Activated CD8-positive, alpha-beta T cell treated with anti-CD3 and anti-CD28 coated beads for 36 hours (primary cell): ENCODE measurements at regions not wholly inside any gene's neighbourhood (a gene's known extent, or its start where the extent isn't known, plus 50 kb on each side); places are given as distances from the start of the nearest gene placed in this dataset.
"Not testable (repeated sequence)": the region's sequence is repeated elsewhere in the genome, so short reads cannot be mapped to it uniquely, and the experiment has no call there.

Source experiments
- ATAC-seq: fragments of 200-7000 bp; cut with Tn5 transposase; one replicate; pipeline ENCODE4 v1.10.0; 2021; ENCODE audit warnings: mild to moderate bottlenecking, moderate library complexity
- CTCF ChIA-PET: fragments of 350-600 bp; sonication (Branson Sonifier 250); formaldehyde crosslinking; loops from one replicate; lab custom pipeline; 2021; ENCODE audit warnings: antibody characterized with exemption; lab: Charles Lee
- POLR2A ChIA-PET: fragments of 350-600 bp; sonication (Branson Sonifier 250); formaldehyde crosslinking; loops from one replicate; lab custom pipeline; 2021; ENCODE audit warnings: antibody characterized with exemption; lab: Charles Lee
- DNase-seq: peaks from one replicate; pipeline ENCODE4 v3.0.0-alpha.2; 2020
- H3K27ac Mint-ChIP-seq: one replicate; pipeline ENCODE4 v1.8.0; 2021; ENCODE audit warnings: mild to moderate bottlenecking, mixed read lengths
- H3K27me3 Mint-ChIP-seq: one replicate; pipeline ENCODE4 v1.8.0; 2021; ENCODE audit warnings: mixed read lengths
- H3K36me3 Mint-ChIP-seq: one replicate; pipeline ENCODE4 v1.8.0; 2021; ENCODE audit warnings: low read depth, mixed read lengths
- H3K4me1 Mint-ChIP-seq: one replicate; pipeline ENCODE4 v1.8.0; 2021; ENCODE audit warnings: low read depth, mixed read lengths
- H3K4me3 Mint-ChIP-seq: one replicate; pipeline ENCODE4 v1.8.0; 2021; ENCODE audit warnings: mild to moderate bottlenecking, moderate library complexity, mixed read lengths
- H3K9me3 Mint-ChIP-seq: one replicate; pipeline ENCODE4 v1.8.0; 2021; ENCODE audit warnings: mixed read lengths
- intact Hi-C: fragments of 100-400 bp; cut with micrococcal nuclease; formaldehyde crosslinking; loops from one replicate; pipeline ENCODE4 v1.10.0; 2022
- TF ChIP-seq, protein P1 (sequence below): fragments of 200-600 bp; IDR thresholded peaks from one replicate; pipeline ENCODE4 v1.8.0; 2022; ENCODE audit warnings: antibody characterized with exemption, mild to moderate bottlenecking

DNA sequence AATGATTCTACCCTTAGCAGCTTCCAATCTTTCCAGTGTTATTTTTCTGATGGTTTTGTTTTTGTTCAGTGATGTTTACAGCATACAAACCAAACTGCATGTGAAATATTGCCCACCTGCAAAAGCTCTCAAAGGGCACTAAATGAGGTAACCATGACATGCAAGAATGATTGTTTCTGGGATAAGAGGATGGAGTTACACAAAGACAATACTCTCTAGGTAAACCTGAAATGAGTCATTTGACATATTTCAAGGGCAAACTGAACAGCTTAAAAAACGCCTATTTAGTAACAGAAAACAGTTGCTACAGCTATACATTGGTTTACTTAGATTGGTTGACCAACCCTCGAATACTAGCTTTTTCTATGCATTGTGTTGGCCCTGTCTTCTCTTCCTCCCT, 481.7 kb downstream of the ZPLD1 start:
- no peak overlapping the region for H3K27ac Mint-ChIP-seq
- intact Hi-C loops: no loop called here
- peaks cover 5% of the 10 kb centered on the region for H3K9me3 Mint-ChIP-seq
- no peak overlapping the region for H3K4me3 Mint-ChIP-seq
- ChIA-PET CTCF (no interaction called here), POLR2A (no interaction called here)
- no peak for DNase-seq
- TF ChIP-seq, protein P1, sequence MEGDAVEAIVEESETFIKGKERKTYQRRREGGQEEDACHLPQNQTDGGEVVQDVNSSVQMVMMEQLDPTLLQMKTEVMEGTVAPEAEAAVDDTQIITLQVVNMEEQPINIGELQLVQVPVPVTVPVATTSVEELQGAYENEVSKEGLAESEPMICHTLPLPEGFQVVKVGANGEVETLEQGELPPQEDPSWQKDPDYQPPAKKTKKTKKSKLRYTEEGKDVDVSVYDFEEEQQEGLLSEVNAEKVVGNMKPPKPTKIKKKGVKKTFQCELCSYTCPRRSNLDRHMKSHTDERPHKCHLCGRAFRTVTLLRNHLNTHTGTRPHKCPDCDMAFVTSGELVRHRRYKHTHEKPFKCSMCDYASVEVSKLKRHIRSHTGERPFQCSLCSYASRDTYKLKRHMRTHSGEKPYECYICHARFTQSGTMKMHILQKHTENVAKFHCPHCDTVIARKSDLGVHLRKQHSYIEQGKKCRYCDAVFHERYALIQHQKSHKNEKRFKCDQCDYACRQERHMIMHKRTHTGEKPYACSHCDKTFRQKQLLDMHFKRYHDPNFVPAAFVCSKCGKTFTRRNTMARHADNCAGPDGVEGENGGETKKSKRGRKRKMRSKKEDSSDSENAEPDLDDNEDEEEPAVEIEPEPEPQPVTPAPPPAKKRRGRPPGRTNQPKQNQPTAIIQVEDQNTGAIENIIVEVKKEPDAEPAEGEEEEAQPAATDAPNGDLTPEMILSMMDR: no peak
- H3K4me1 Mint-ChIP-seq: no peaks in the 10 kb centered on the region
- H3K36me3 Mint-ChIP-seq: no peaks in the 10 kb centered on the region
- H3K27me3 Mint-ChIP-seq: no peaks in the 10 kb centered on the region
- ATAC-seq: no peak

DNA sequence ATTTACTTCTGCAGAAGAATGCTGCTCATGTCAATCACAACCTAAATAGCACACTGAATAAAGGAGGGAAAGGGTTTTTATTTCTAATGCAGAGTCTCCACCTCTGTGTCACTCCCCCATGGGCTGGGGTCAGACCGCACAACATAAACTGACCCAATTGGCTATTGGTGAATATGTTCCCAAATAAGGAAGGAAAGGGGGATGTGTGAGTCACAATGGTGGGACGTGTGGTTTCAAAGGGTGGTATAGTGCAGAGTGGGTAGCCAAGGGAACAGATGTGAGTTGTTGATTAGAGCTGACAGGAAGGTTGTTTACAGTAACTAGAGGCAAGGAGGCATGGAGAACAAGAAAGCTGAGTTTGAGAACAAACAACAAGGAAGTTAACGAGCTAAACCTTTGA, 491.8 kb downstream of the ZPLD1 start:
- POLR2A ChIA-PET: no interaction called here
- CTCF ChIA-PET: no interaction called here
- peaks cover 8% of the 10 kb centered on the region for H3K9me3 Mint-ChIP-seq
- intact Hi-C loops: no loop called here
- no peak overlapping the region for H3K4me3 Mint-ChIP-seq
- H3K4me1 Mint-ChIP-seq: no peaks in the 10 kb centered on the region
- H3K27ac Mint-ChIP-seq: no peak overlapping the region
- TF ChIP-seq, protein P1: no peak
- no peak for DNase-seq
- no peak for ATAC-seq
- H3K36me3 Mint-ChIP-seq: no peaks in the 10 kb centered on the region
- H3K27me3 Mint-ChIP-seq: no peaks in the 10 kb centered on the region

DNA sequence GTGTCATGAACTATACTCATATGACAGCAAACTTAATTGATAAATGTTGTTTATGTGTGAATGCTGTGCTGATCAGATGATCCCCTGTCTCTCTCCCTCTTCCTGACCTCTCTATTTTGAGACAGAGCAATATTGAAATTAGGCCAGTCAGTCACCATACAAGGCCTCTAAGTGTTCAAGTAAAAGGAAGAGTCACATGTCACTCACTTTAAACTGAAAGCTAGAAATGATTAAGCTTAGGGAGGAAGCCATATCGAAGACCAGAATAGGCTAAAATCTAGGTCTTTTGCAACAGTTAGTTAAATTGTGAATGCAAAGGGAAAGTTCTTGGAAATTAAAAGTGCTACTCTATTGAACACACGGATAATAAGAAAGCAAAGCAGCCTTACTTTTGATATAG, 498.6 kb downstream of the ZPLD1 start:
- ATAC-seq: no peak
- CTCF ChIA-PET: no interaction called here
- intact Hi-C loops: no loop called here
- no peaks in the 10 kb centered on the region for H3K36me3 Mint-ChIP-seq
- no peaks in the 10 kb centered on the region for H3K27me3 Mint-ChIP-seq
- peaks cover 3% of the 10 kb centered on the region for H3K9me3 Mint-ChIP-seq
- POLR2A ChIA-PET: no interaction called here
- DNase-seq: no peak
- H3K4me3 Mint-ChIP-seq: no peak overlapping the region
- H3K4me1 Mint-ChIP-seq: no peaks in the 10 kb centered on the region
- H3K27ac Mint-ChIP-seq: no peak overlapping the region
- TF ChIP-seq, protein P1: no peak

DNA sequence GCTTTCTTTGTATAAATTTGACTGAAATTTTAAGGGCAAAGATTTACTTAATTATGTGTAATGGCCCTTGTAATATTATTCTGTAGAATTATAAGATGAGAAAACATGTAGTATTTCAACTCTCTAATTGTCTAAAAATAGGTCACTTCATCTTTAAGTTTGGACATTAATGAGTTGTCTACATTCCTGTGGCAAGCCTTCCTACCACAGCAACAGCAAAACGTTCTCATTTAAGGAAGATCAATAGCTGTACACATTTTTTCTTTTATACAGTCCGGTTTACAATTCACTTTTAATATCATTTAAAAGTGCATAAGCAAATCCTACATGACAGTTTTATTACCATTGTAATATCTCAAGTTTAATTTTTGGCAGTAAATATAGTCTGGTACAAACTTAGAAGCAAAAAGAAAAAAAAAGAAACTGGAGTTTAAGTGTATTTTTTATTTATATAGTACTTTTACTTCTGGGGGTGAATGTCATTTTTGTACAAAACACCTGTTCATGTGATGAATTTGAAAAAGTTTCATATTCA, 501.8 kb downstream of the ZPLD1 start:
- no peak for ATAC-seq
- intact Hi-C loops: no loop called here
- H3K4me1 Mint-ChIP-seq: no peaks in the 10 kb centered on the region

DNA sequence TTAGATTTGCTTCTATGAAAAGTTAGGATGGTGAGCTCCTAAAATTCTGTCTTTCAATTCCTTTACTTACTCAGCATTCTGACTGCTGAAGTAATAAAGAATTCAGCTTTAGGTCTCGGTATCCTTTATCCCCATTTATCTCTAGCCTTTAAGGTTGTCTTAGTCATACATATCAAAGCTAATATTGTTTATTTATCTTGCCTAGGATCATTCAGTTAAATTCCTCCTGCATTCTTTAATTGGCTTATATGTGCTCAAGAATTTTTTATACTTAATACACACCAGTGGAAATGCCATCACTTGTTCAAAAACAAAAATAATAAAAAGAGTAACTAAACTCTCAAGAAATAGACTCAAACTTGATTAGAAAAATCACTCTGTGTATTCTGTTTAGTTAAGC, 507.0 kb downstream of the ZPLD1 start:
- H3K27me3 Mint-ChIP-seq: no peaks in the 10 kb centered on the region
- intact Hi-C loops: no loop called here
- DNase-seq: no peak
- H3K9me3 Mint-ChIP-seq: peaks cover 4% of the 10 kb centered on the region
- H3K27ac Mint-ChIP-seq: no peak overlapping the region
- ChIA-PET POLR2A (no interaction called here), CTCF (interaction anchor here (1.3 kb wide), 1 partner anchor 268 kb away, joined by 4 read pairs; no protein-coding TSS in a partner anchor)
- no peaks in the 10 kb centered on the region for H3K4me1 Mint-ChIP-seq
- TF ChIP-seq, protein P1: no peak
- ATAC-seq: no peak
- H3K4me3 Mint-ChIP-seq: no peak overlapping the region
- no peaks in the 10 kb centered on the region for H3K36me3 Mint-ChIP-seq

More for the DNA sequence above, 501.8 kb downstream of the ZPLD1 start:
- TF ChIP-seq, protein P1: no peak
- ChIA-PET POLR2A (no interaction called here), CTCF (no interaction called here)
- no peak for DNase-seq
- peaks cover 7% of the 10 kb centered on the region for H3K9me3 Mint-ChIP-seq
- H3K27ac Mint-ChIP-seq: no peak overlapping the region
- H3K36me3 Mint-ChIP-seq: no peaks in the 10 kb centered on the region
- no peaks in the 10 kb centered on the region for H3K27me3 Mint-ChIP-seq
- no peak overlapping the region for H3K4me3 Mint-ChIP-seq

DNA sequence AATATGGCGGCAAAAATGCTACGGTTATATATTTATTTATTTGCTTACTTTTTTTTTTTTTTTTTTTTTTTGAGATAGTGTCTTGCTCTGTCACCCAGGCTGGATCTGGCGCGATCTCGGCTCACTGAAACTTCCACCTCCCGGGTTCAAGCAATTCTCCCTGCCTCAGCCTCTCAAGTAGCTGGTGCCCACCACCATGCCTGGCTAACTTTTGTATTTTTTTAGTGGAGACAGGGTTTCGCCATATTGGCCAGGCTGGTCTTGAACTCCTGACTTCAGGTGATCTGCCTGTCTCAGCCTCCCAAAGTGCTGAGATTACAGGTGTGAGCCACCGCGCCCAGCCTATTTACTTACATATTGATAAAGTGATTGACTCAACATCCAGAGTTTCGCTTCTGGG, 511.6 kb downstream of the ZPLD1 start:
- H3K27ac Mint-ChIP-seq, POLR2A ChIA-PET, H3K9me3 Mint-ChIP-seq, intact Hi-C loops, CTCF ChIA-PET, DNase-seq, ATAC-seq, H3K4me3 Mint-ChIP-seq, H3K36me3 Mint-ChIP-seq, H3K4me1 Mint-ChIP-seq, H3K27me3 Mint-ChIP-seq: not testable (repeated sequence)
